ENCODE measurements at regions not wholly inside any gene's neighbourhood (a gene's known extent, or its start where the extent isn't known, plus 50 kb on each side); places are given as distances from the start of the nearest gene placed in this dataset.

DNA sequence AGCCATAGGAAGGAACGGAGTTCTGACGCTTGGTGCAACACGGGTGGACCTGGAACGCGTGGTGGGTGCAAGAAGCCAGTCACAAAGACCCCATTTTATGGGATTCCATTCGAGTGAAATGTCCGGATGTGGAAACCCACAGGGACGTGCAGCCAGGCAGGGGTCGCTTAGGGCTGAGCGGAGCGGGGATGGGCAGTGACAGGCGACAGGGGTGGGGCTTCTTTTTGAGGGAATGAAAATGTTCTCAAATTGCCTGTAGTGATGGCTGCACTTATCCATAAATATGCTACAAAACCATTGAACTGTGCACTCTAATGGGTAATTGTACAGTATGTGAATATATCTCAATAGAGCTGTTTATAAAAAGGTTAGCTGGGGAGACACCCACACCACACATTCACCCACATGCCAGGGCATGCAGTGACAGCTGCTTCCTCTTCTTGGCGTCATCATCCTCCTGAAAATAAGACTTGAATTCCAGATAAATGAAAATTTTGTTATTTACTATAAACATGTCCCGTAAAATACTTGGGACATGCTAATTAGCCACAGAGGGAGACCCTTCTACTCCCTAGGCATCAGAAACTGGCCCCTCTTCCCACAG lies 71.3 kb upstream of the OLFM1 start:
- ChIA-PET RAD21 (ENCODE audit: low non-redundant PET in 1 of 2, low total read pairs in 2 of 2, uncharacterized antibody in 2 of 2, unreplicated experiment in 2 of 2) (no interaction called here), POLR2A (no interaction called here), CTCF (no interaction called here)
- Histone ChIP-seq H3K4me1 (ENCODE audit: control insufficient read depth in 1 of 2, insufficient read depth in 2 of 2, low read length in 2 of 2) (no peaks in the 10 kb centered on the region), H3K9me2 (ENCODE audit: insufficient read depth) (no peaks in the 10 kb centered on the region), H3K27me3 (ENCODE audit: insufficient read depth, low read length) (peaks cover 41% of the 10 kb centered on the region), H3K9ac (ENCODE audit: low read length) (no peak overlapping the region), H3K79me2 (ENCODE audit: insufficient read depth, low read length) (no peaks in the 10 kb centered on the region), H3K36me3 (ENCODE audit: control insufficient read depth in 1 of 2, insufficient read depth in 2 of 2, low read length in 2 of 2) (no peaks in the 10 kb centered on the region), H3K4me2 (ENCODE audit: low read length) (no peak overlapping the region), H2AFZ (ENCODE audit: low read depth, low read length, poor library complexity, severe bottlenecking) (no peak overlapping the region), H3K9me3 (ENCODE audit: control insufficient read depth in 1 of 2, insufficient read depth in 1 of 2, low read depth in 1 of 2, low read length in 2 of 2) (no peaks in the 10 kb centered on the region), H3K4me3 (replicated peaks in 1 of 2; ENCODE audit: low read depth in 1 of 2, low read length in 2 of 2) (no peak overlapping the region), H4K20me1 (ENCODE audit: insufficient read depth) (no peaks in the 10 kb centered on the region), H3K27ac (ENCODE audit: low read depth, low read length) (no peak overlapping the region)
- ATAC-seq (no peak), DNase-seq (ENCODE audit: low read depth, low spot score) (no peak)
- intact Hi-C loops (cut with micrococcal nuclease): no loop called here
- no TSS peak for BruUV-seq (replicated peaks)
- TF ChIP-seq, protein P1, sequence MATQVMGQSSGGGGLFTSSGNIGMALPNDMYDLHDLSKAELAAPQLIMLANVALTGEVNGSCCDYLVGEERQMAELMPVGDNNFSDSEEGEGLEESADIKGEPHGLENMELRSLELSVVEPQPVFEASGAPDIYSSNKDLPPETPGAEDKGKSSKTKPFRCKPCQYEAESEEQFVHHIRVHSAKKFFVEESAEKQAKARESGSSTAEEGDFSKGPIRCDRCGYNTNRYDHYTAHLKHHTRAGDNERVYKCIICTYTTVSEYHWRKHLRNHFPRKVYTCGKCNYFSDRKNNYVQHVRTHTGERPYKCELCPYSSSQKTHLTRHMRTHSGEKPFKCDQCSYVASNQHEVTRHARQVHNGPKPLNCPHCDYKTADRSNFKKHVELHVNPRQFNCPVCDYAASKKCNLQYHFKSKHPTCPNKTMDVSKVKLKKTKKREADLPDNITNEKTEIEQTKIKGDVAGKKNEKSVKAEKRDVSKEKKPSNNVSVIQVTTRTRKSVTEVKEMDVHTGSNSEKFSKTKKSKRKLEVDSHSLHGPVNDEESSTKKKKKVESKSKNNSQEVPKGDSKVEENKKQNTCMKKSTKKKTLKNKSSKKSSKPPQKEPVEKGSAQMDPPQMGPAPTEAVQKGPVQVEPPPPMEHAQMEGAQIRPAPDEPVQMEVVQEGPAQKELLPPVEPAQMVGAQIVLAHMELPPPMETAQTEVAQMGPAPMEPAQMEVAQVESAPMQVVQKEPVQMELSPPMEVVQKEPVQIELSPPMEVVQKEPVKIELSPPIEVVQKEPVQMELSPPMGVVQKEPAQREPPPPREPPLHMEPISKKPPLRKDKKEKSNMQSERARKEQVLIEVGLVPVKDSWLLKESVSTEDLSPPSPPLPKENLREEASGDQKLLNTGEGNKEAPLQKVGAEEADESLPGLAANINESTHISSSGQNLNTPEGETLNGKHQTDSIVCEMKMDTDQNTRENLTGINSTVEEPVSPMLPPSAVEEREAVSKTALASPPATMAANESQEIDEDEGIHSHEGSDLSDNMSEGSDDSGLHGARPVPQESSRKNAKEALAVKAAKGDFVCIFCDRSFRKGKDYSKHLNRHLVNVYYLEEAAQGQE (IDR thresholded peaks at IDR 0.05; ENCODE audit: low read depth): no peak
- TF ChIP-seq EZH2phosphoT487 (IDR thresholded peaks at IDR 0.05; ENCODE audit: borderline replicate concordance) (no peak), RAD21 (IDR thresholded peaks at IDR 0.05; ENCODE audit: low read depth) (no peak), JUND (IDR thresholded peaks at IDR 0.05) (no peak), ELF1 (IDR thresholded peaks at IDR 0.05; ENCODE audit: borderline replicate concordance, low read depth) (no peak), ZNF274 (IDR thresholded peaks at IDR 0.05; ENCODE audit: low read depth, low read length) (no peak)

DNA sequence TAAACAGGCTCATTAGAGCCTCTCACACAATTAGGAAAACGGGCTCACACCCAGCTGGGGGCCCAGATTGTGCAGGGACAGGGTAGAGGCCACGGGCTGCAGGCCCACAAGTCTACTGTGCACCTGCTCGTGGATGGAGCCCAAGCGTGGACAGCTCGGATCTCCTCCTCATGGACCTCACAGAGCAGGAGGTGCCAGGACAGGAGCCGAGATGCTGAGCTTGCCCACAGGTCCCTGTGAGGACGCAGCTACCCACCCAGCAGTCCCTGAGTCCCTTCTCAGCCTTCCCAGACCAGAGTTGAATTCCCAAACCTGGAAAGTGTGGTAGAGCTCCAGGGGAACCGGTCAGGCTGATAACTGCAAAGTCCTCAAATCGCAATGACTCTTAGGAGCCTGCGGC lies 70.6 kb upstream of the OLFM1 start:
- H2AFZ ChIP-seq (ENCODE audit: low read depth, low read length, poor library complexity, severe bottlenecking): no peak overlapping the region
- BruUV-seq (replicated peaks): no TSS peak
- no peak for ATAC-seq
- ChIA-PET POLR2A (no interaction called here), RAD21 (ENCODE audit: low non-redundant PET in 1 of 2, low total read pairs in 2 of 2, uncharacterized antibody in 2 of 2, unreplicated experiment in 2 of 2) (no interaction called here), CTCF (no interaction called here)
- H3K27me3 ChIP-seq (ENCODE audit: insufficient read depth, low read length): peaks cover 41% of the 10 kb centered on the region
- DNase-seq (ENCODE audit: low read depth, low spot score): no peak
- H3K36me3 ChIP-seq (ENCODE audit: control insufficient read depth in 1 of 2, insufficient read depth in 2 of 2, low read length in 2 of 2): no peaks in the 10 kb centered on the region
- no peaks in the 10 kb centered on the region for H3K9me2 ChIP-seq (ENCODE audit: insufficient read depth)
- no peaks in the 10 kb centered on the region for H3K9me3 ChIP-seq (ENCODE audit: control insufficient read depth in 1 of 2, insufficient read depth in 1 of 2, low read depth in 1 of 2, low read length in 2 of 2)
- H3K4me1 ChIP-seq (ENCODE audit: control insufficient read depth in 1 of 2, insufficient read depth in 2 of 2, low read length in 2 of 2): no peaks in the 10 kb centered on the region
- TF ChIP-seq FOSL1 (IDR thresholded peaks at IDR 0.05; ENCODE audit: low read depth): no peak
- H3K27ac ChIP-seq (ENCODE audit: low read depth, low read length): no peak overlapping the region
- no peak overlapping the region for H3K4me3 ChIP-seq (replicated peaks in 1 of 2; ENCODE audit: low read depth in 1 of 2, low read length in 2 of 2)
- intact Hi-C loops (cut with micrococcal nuclease): no loop called here
- H3K79me2 ChIP-seq (ENCODE audit: insufficient read depth, low read length): no peaks in the 10 kb centered on the region
- H3K4me2 ChIP-seq (ENCODE audit: low read length): no peak overlapping the region
- no peak overlapping the region for H3K9ac ChIP-seq (ENCODE audit: low read length)
- H4K20me1 ChIP-seq (ENCODE audit: insufficient read depth): no peaks in the 10 kb centered on the region

Measured in HCT116 (cell line).